Liver (tissue), 3 donors: ENCODE measurements at regions not wholly inside any gene's neighbourhood (a gene's known extent, or its start where the extent isn't known, plus 50 kb on each side); places are given as distances from the start of the nearest gene placed in this dataset.

ENCODE experiments used
- HNF4A ChIP-seq, 2 donors: conservative IDR thresholded peaks; 2 replicates each; pipeline ENCODE4 v1.6.1; 2016; ENCODE audit warnings: antibody characterized with exemption in 2 of 2, mild to moderate bottlenecking in 2 of 2
- TAF1 ChIP-seq: conservative IDR thresholded peaks from 2 replicates; pipeline ENCODE4 v1.6.1; 2016; ENCODE audit warnings: antibody characterized with exemption, mild to moderate bottlenecking
- TF ChIP-seq, protein P1 (sequence below): fragments of 150-350 bp; IDR thresholded peaks from 2 replicates; pipeline ENCODE4 v1.5.1; 2017; ENCODE audit warnings: improper control_type of control experiment, low read depth, low read length; ENCODE audit not compliant: missing input control
- TF ChIP-seq, protein P2 (sequence below): IDR thresholded peaks from 2 replicates; pipeline ENCODE4 v1.6.1; 2016; ENCODE audit warnings: antibody characterized with exemption
- donor health status: healthy.
- donor health status: healthy.

DNA sequence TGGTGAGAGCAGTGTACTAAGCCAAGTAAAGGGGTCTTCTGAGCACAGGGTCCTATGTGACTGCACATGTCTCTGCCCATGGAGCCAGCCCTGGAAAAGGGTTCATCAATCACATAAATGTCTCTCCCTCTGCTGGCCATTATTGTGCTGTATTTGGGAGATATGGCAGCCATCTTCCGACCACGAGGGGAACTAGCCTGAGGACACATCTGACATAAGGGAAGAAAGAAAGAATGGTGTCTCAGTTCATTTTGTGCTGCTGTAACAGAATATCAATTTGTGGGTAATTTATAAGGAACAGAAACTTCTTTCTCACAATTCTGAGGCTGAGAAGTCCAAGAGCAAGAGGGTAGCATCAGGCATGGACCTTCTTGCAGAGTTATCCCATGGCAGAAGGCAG, 55.1 kb upstream of the GJA5 start:
- TF ChIP-seq HNF4A (conservative IDR thresholded peaks at IDR 0.05) (no peak), TAF1 (no peak)
- TF ChIP-seq, protein P1, sequence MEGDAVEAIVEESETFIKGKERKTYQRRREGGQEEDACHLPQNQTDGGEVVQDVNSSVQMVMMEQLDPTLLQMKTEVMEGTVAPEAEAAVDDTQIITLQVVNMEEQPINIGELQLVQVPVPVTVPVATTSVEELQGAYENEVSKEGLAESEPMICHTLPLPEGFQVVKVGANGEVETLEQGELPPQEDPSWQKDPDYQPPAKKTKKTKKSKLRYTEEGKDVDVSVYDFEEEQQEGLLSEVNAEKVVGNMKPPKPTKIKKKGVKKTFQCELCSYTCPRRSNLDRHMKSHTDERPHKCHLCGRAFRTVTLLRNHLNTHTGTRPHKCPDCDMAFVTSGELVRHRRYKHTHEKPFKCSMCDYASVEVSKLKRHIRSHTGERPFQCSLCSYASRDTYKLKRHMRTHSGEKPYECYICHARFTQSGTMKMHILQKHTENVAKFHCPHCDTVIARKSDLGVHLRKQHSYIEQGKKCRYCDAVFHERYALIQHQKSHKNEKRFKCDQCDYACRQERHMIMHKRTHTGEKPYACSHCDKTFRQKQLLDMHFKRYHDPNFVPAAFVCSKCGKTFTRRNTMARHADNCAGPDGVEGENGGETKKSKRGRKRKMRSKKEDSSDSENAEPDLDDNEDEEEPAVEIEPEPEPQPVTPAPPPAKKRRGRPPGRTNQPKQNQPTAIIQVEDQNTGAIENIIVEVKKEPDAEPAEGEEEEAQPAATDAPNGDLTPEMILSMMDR = no peak
- TF ChIP-seq, protein P2, sequence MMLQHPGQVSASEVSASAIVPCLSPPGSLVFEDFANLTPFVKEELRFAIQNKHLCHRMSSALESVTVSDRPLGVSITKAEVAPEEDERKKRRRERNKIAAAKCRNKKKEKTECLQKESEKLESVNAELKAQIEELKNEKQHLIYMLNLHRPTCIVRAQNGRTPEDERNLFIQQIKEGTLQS = no peak
